DOHH2 (cell line): ENCODE measurements at regions not wholly inside any gene's neighbourhood (a gene's known extent, or its start where the extent isn't known, plus 50 kb on each side); places are given as distances from the start of the nearest gene placed in this dataset.

Experiments
- H3F3A ChIP-seq: fragments of 200-600 bp; sonication (generic), shearing (Covaris generic); 2 replicates; pipeline ENCODE4 v1.6.0; 2016; ENCODE audit warnings: antibody characterized with exemption, mild to moderate bottlenecking; ENCODE audit not compliant: control insufficient read depth, insufficient read depth
- H3K27ac ChIP-seq: fragments of 200-600 bp; sonication (generic); 2 replicates; pipeline ENCODE4 v1.5.1; 2014; ENCODE audit warnings: low read depth, mild to moderate bottlenecking, low read length, moderate library complexity
- H3K27me3 ChIP-seq: fragments of 200-600 bp; sonication (generic); 2 replicates; pipeline ENCODE4 v1.6.1; 2014; ENCODE audit warnings: mild to moderate bottlenecking, low read length, mixed read lengths; ENCODE audit not compliant: control insufficient read depth
- H3K36me3 ChIP-seq: fragments of 200-600 bp; sonication (generic); 2 replicates; pipeline ENCODE4 v1.6.1; 2014; ENCODE audit warnings: mild to moderate bottlenecking, low read length, moderate library complexity, mixed read lengths; ENCODE audit not compliant: control insufficient read depth
- H3K4me1 ChIP-seq: fragments of 200-600 bp; sonication (generic); 2 replicates; pipeline ENCODE4 v1.6.1; 2014; ENCODE audit warnings: mild to moderate bottlenecking, low read length, mixed read lengths; ENCODE audit not compliant: control insufficient read depth
- H3K4me2 ChIP-seq: fragments of 200-600 bp; sonication (generic); 2 replicates; pipeline ENCODE4 v1.6.0; 2014; ENCODE audit warnings: mild to moderate bottlenecking, low read length, moderate library complexity
- H3K4me3 ChIP-seq: fragments of 200-600 bp; sonication (generic); 2 replicates; pipeline ENCODE4 v1.5.1; 2014; ENCODE audit warnings: mild to moderate bottlenecking, low read length, mixed read lengths
- H3K79me2 ChIP-seq: fragments of 200-600 bp; sonication (generic); 2 replicates; pipeline ENCODE4 v1.6.1; 2014; ENCODE audit warnings: mild to moderate bottlenecking, low read length, mixed read lengths; ENCODE audit not compliant: control insufficient read depth
- H3K9me2 ChIP-seq: fragments of 200-600 bp; sonication (generic); replicated peaks from 2 replicates; pipeline ENCODE4 v1.6.1; 2014; ENCODE audit warnings: mild to moderate bottlenecking, low read length, mixed read lengths; ENCODE audit not compliant: control insufficient read depth
- H3K9me3 ChIP-seq: fragments of 200-600 bp; sonication (generic); 2 replicates; pipeline ENCODE4 v1.6.1; 2014; ENCODE audit warnings: antibody characterized with exemption, low read length, mixed read lengths; ENCODE audit not compliant: control insufficient read depth, insufficient read depth
- H4K20me1 ChIP-seq: fragments of 200-600 bp; sonication (generic); 2 replicates; pipeline ENCODE4 v1.6.0; 2014; ENCODE audit warnings: low read depth, mild to moderate bottlenecking, antibody characterized with exemption, low read length, moderate library complexity; ENCODE audit not compliant: control insufficient read depth, insufficient read depth
- CTCF ChIP-seq: fragments of 200-600 bp; sonication (generic); IDR thresholded peaks from one replicate; pipeline ENCODE4 v1.5.1; 2014; ENCODE audit warnings: antibody characterized with exemption, mild to moderate bottlenecking, low read depth, low read length; ENCODE audit not compliant: poor library complexity, severe bottlenecking
- EZH2phosphoT487 ChIP-seq: fragments of 200-600 bp; sonication (generic); IDR thresholded peaks from 2 replicates; pipeline ENCODE4 v1.6.1; 2017; ENCODE audit warnings: borderline replicate concordance, mild to moderate bottlenecking, antibody characterized with exemption, low read length, moderate library complexity, mixed read lengths

- Histone ChIP-seq H3K4me2 (no peak overlapping the region), H3K4me3 (no peak overlapping the region), H3F3A (no peaks in the 10 kb centered on the region), H3K27me3 (no peaks in the 10 kb centered on the region), H3K27ac (no peak overlapping the region), H4K20me1 (no peaks in the 10 kb centered on the region), H3K36me3 (no peaks in the 10 kb centered on the region), H3K9me3 (no peaks in the 10 kb centered on the region; the same call in 1 of the 2 replicates), H3K9me2 (no peaks in the 10 kb centered on the region), H3K79me2 (no peaks in the 10 kb centered on the region), H3K4me1 (no peaks in the 10 kb centered on the region)
- no peak for TF ChIP-seq EZH2phosphoT487
- TF ChIP-seq CTCF, result no peak
Measured at GRCh38 chr5:167147879-167148278, 1143.6 kb upstream of the WWC1 start.

GRCh38 chr5:167150661-167151060, 1140.8 kb upstream of the WWC1 start:
- no peak for TF ChIP-seq CTCF
- no peak for TF ChIP-seq EZH2phosphoT487
- Histone ChIP-seq H3K36me3 (no peaks in the 10 kb centered on the region), H3K27ac (no peak overlapping the region), H4K20me1 (no peaks in the 10 kb centered on the region), H3F3A (no peaks in the 10 kb centered on the region), H3K9me3 (no peaks in the 10 kb centered on the region; the same call in 1 of the 2 replicates), H3K9me2 (no peaks in the 10 kb centered on the region), H3K4me2 (no peak overlapping the region), H3K79me2 (no peaks in the 10 kb centered on the region), H3K4me3 (no peak overlapping the region), H3K27me3 (no peaks in the 10 kb centered on the region), H3K4me1 (no peaks in the 10 kb centered on the region)

- Histone ChIP-seq H3K27me3 (no peaks in the 10 kb centered on the region), H3K9me3 (no peaks in the 10 kb centered on the region; the same call in 1 of the 2 replicates), H3K79me2 (no peaks in the 10 kb centered on the region), H3K4me2 (no peak overlapping the region), H3K9me2 (no peaks in the 10 kb centered on the region), H3K36me3 (no peaks in the 10 kb centered on the region), H4K20me1 (no peaks in the 10 kb centered on the region), H3K4me1 (no peaks in the 10 kb centered on the region), H3K4me3 (no peak overlapping the region), H3F3A (no peaks in the 10 kb centered on the region), H3K27ac (no peak overlapping the region)
- TF ChIP-seq EZH2phosphoT487 (no peak), CTCF (no peak)
Measured at GRCh38 chr5:167152561-167152960, 1138.9 kb upstream of the WWC1 start.
